B cell (primary cell): ENCODE measurements at regions not wholly inside any gene's neighbourhood (a gene's known extent, or its start where the extent isn't known, plus 50 kb on each side); places are given as distances from the start of the nearest gene placed in this dataset.

Source experiments
- EZH2 ChIP-seq: IDR thresholded peaks from 2 replicates; pipeline ENCODE4 v1.6.1; 2012; ENCODE audit warnings: borderline replicate concordance, low read depth, mild to moderate bottlenecking, moderate library complexity, low read length; ENCODE audit not compliant: insufficient read depth, poor library complexity, severe bottlenecking
- TF ChIP-seq, protein P1 (sequence below): fragments of 200-600 bp; IDR thresholded peaks from one replicate; pipeline ENCODE4 v1.8.0; 2022; ENCODE audit warnings: antibody characterized with exemption, mild to moderate bottlenecking

DNA sequence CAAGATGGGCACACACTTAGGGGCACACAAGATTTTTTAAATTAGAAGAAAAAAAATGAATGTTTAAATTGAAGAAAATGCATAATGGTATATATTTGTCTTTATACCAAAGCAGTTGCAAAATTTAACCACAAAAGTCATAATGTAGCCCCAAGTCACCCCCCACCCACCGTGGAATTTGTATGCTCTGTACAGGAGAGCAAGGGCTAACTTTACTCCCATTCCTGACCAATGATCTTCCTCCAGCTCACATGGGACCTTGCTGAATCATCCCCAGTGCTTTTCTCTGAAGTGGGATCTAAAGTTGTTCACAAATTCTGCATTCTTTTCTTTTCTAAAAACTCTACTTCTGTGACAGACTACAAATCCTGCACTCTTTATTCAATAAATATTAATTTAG, 597.0 kb downstream of the UQCRFS1 start:
- TF ChIP-seq, protein P1, sequence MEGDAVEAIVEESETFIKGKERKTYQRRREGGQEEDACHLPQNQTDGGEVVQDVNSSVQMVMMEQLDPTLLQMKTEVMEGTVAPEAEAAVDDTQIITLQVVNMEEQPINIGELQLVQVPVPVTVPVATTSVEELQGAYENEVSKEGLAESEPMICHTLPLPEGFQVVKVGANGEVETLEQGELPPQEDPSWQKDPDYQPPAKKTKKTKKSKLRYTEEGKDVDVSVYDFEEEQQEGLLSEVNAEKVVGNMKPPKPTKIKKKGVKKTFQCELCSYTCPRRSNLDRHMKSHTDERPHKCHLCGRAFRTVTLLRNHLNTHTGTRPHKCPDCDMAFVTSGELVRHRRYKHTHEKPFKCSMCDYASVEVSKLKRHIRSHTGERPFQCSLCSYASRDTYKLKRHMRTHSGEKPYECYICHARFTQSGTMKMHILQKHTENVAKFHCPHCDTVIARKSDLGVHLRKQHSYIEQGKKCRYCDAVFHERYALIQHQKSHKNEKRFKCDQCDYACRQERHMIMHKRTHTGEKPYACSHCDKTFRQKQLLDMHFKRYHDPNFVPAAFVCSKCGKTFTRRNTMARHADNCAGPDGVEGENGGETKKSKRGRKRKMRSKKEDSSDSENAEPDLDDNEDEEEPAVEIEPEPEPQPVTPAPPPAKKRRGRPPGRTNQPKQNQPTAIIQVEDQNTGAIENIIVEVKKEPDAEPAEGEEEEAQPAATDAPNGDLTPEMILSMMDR: no peak
- no peak for TF ChIP-seq EZH2
